ENCODE measurements at regions not wholly inside any gene's neighbourhood (a gene's known extent, or its start where the extent isn't known, plus 50 kb on each side); places are given as distances from the start of the nearest gene placed in this dataset.
A peak's percentile ranks its signal among the peaks of the same experiment; 100 is the strongest.
"Not testable (repeated sequence)": the region's sequence is repeated elsewhere in the genome, so short reads cannot be mapped to it uniquely, and the experiment has no call there.

GRCh38 chr6:40848038-40848437 lies 191.0 kb downstream of the UNC5CL start:
- Histone ChIP-seq H3K9me3 (no peaks in the 10 kb centered on the region), H3K4me3 (no peak overlapping the region), H3K27me3 (no peaks in the 10 kb centered on the region), H3K36me3 (no peaks in the 10 kb centered on the region)
- DNase-seq, result peak; percentile 75

GRCh38 chr6:40845553-40845952 lies 193.5 kb downstream of the UNC5CL start:
- DNase-seq, result peak; percentile 13
- no peaks in the 10 kb centered on the region for H3K36me3 ChIP-seq
- no peaks in the 10 kb centered on the region for H3K27me3 ChIP-seq
- H3K9me3 ChIP-seq, result no peaks in the 10 kb centered on the region
- H3K4me3 ChIP-seq, result no peak overlapping the region

GRCh38 chr6:40844246-40844645 lies 194.8 kb downstream of the UNC5CL start:
- Histone ChIP-seq H3K4me3 (no peak overlapping the region), H3K9me3 (no peaks in the 10 kb centered on the region), H3K36me3 (no peaks in the 10 kb centered on the region), H3K27me3 (no peaks in the 10 kb centered on the region)
- no peak for DNase-seq

- H3K36me3 ChIP-seq, result no peaks in the 10 kb centered on the region
- DNase-seq, result no peak
- H3K27me3 ChIP-seq, result no peaks in the 10 kb centered on the region
- H3K9me3 ChIP-seq, result no peaks in the 10 kb centered on the region
- H3K4me3 ChIP-seq, result no peak overlapping the region
Observed at GRCh38 chr6:40841721-40842120, 197.3 kb downstream of the UNC5CL start.

- no peaks in the 10 kb centered on the region for H3K9me3 ChIP-seq
- no peaks in the 10 kb centered on the region for H3K36me3 ChIP-seq
- H3K27me3 ChIP-seq, result no peaks in the 10 kb centered on the region
- no peak overlapping the region for H3K4me3 ChIP-seq
- no peak for DNase-seq
Observed at GRCh38 chr6:40832691-40833090, 206.3 kb downstream of the UNC5CL start.

GRCh38 chr6:40831381-40831780 lies 207.6 kb downstream of the UNC5CL start:
- no peak for DNase-seq
- H3K27me3 ChIP-seq, result no peaks in the 10 kb centered on the region

GRCh38 chr6:40825102-40825501 lies 213.9 kb downstream of the UNC5CL start:
- H3K27me3 ChIP-seq, result no peaks in the 10 kb centered on the region
- DNase-seq, result peak; percentile 21

More at GRCh38 chr6:40831381-40831780, 207.6 kb downstream of the UNC5CL start:
- no peak overlapping the region for H3K4me3 ChIP-seq
- no peaks in the 10 kb centered on the region for H3K36me3 ChIP-seq
- no peaks in the 10 kb centered on the region for H3K9me3 ChIP-seq

GRCh38 chr6:40823917-40824891 lies 214.8 kb downstream of the UNC5CL start:
- peak; percentile 9 for DNase-seq

More at GRCh38 chr6:40825102-40825501, 213.9 kb downstream of the UNC5CL start:
- no peaks in the 10 kb centered on the region for H3K36me3 ChIP-seq
- no peak overlapping the region for H3K4me3 ChIP-seq
- no peaks in the 10 kb centered on the region for H3K9me3 ChIP-seq

GRCh38 chr6:40822619-40823018 lies 216.4 kb downstream of the UNC5CL start:
- no peaks in the 10 kb centered on the region for H3K27me3 ChIP-seq

More at GRCh38 chr6:40823917-40824891, 214.8 kb downstream of the UNC5CL start:
- not testable (repeated sequence) for H3K9me3 ChIP-seq, H3K4me3 ChIP-seq, H3K36me3 ChIP-seq, H3K27me3 ChIP-seq

GRCh38 chr6:40819182-40819834 lies 219.7 kb downstream of the UNC5CL start:
- Histone ChIP-seq H3K27me3 (no peaks in the 10 kb centered on the region), H3K36me3 (no peaks in the 10 kb centered on the region), H3K9me3 (no peaks in the 10 kb centered on the region), H3K4me3 (no peak overlapping the region)
- DNase-seq, result peak; percentile 23

More at GRCh38 chr6:40822619-40823018, 216.4 kb downstream of the UNC5CL start:
- Histone ChIP-seq H3K9me3 (no peaks in the 10 kb centered on the region), H3K4me3 (no peak overlapping the region), H3K36me3 (no peaks in the 10 kb centered on the region)
- DNase-seq, result peak; percentile 9

GRCh38 chr6:40817369-40817768 lies 221.7 kb downstream of the UNC5CL start:
- Histone ChIP-seq H3K36me3 (no peaks in the 10 kb centered on the region), H3K9me3 (no peaks in the 10 kb centered on the region), H3K27me3 (no peaks in the 10 kb centered on the region), H3K4me3 (no peak overlapping the region)
- no peak for DNase-seq

GRCh38 chr6:40816601-40817000 lies 222.4 kb downstream of the UNC5CL start:
- no peak for DNase-seq
- Histone ChIP-seq H3K27me3 (no peaks in the 10 kb centered on the region), H3K36me3 (no peaks in the 10 kb centered on the region), H3K9me3 (no peaks in the 10 kb centered on the region), H3K4me3 (no peak overlapping the region)

GRCh38 chr6:40815731-40816130 lies 223.3 kb downstream of the UNC5CL start:
- Histone ChIP-seq H3K36me3 (no peaks in the 10 kb centered on the region), H3K9me3 (no peaks in the 10 kb centered on the region), H3K27me3 (no peaks in the 10 kb centered on the region), H3K4me3 (no peak overlapping the region)
- DNase-seq, result no peak

GRCh38 chr6:40810171-40810570 lies 223.0 kb upstream of the LRFN2 start:
- Histone ChIP-seq H3K9me3 (no peaks in the 10 kb centered on the region), H3K36me3 (no peaks in the 10 kb centered on the region)
- peak; percentile 36 for DNase-seq

GRCh38 chr6:40809627-40810026 lies 222.5 kb upstream of the LRFN2 start:
- H3K4me3 ChIP-seq, result no peak overlapping the region
- no peaks in the 10 kb centered on the region for H3K36me3 ChIP-seq
- no peaks in the 10 kb centered on the region for H3K9me3 ChIP-seq
- no peaks in the 10 kb centered on the region for H3K27me3 ChIP-seq
- no peak for DNase-seq

More at GRCh38 chr6:40810171-40810570, 223.0 kb upstream of the LRFN2 start:
- H3K27me3 ChIP-seq, result no peaks in the 10 kb centered on the region
- H3K4me3 ChIP-seq, result no peak overlapping the region

GRCh38 chr6:40807484-40807883 lies 220.3 kb upstream of the LRFN2 start:
- no peaks in the 10 kb centered on the region for H3K36me3 ChIP-seq
- no peaks in the 10 kb centered on the region for H3K9me3 ChIP-seq
- H3K27me3 ChIP-seq, result no peaks in the 10 kb centered on the region
- no peak overlapping the region for H3K4me3 ChIP-seq
- DNase-seq, result peak; percentile 74

GRCh38 chr6:40806256-40806864 lies 219.2 kb upstream of the LRFN2 start:
- no peaks in the 10 kb centered on the region for H3K36me3 ChIP-seq
- no peak overlapping the region for H3K4me3 ChIP-seq
- H3K9me3 ChIP-seq, result no peaks in the 10 kb centered on the region
- H3K27me3 ChIP-seq, result no peaks in the 10 kb centered on the region
- DNase-seq, result peak; percentile 56

Data from MG63 (cell line).